ENCODE measurements at regions not wholly inside any gene's neighbourhood (a gene's known extent, or its start where the extent isn't known, plus 50 kb on each side); places are given as distances from the start of the nearest gene placed in this dataset.
"Not testable (repeated sequence)": the region's sequence is repeated elsewhere in the genome, so short reads cannot be mapped to it uniquely, and the experiment has no call there.

- DNase-seq (ENCODE audit: low spot score): no peak
- in situ Hi-C loops (cut with MboI; ENCODE audit: low pct_unique_long_range_greater_than_20kb, low sequenced_read_pairs, unreplicated experiment): no loop called here
- no peak for TF ChIP-seq CTCF (IDR thresholded peaks at IDR 0.05; ENCODE audit: extremely low read depth, insufficient read depth, missing control alignments)
These were observed 282.4 kb downstream of the AHR start for GRCh38 chr7:17580856-17581255.

GRCh38 chr7:17581301-17581700, 282.8 kb downstream of the AHR start:
- no peak for TF ChIP-seq CTCF (IDR thresholded peaks at IDR 0.05; ENCODE audit: extremely low read depth, insufficient read depth, missing control alignments)
- in situ Hi-C loops (cut with MboI; ENCODE audit: low pct_unique_long_range_greater_than_20kb, low sequenced_read_pairs, unreplicated experiment): no loop called here
- DNase-seq (ENCODE audit: low spot score): no peak

GRCh38 chr7:17582696-17583095, 284.2 kb downstream of the AHR start:
- DNase-seq (ENCODE audit: low spot score); in situ Hi-C loops (cut with MboI; ENCODE audit: low pct_unique_long_range_greater_than_20kb, low sequenced_read_pairs, unreplicated experiment): not testable (repeated sequence)

GRCh38 chr7:17583786-17584185, 285.3 kb downstream of the AHR start:
- no peak for TF ChIP-seq CTCF (IDR thresholded peaks at IDR 0.05; ENCODE audit: extremely low read depth, insufficient read depth, missing control alignments)
- in situ Hi-C loops (cut with MboI; ENCODE audit: low pct_unique_long_range_greater_than_20kb, low sequenced_read_pairs, unreplicated experiment): no loop called here
- DNase-seq (ENCODE audit: low spot score): no peak

GRCh38 chr7:17584822-17585221, 286.4 kb downstream of the AHR start:
- DNase-seq (ENCODE audit: low spot score): no peak
- no peak for TF ChIP-seq CTCF (IDR thresholded peaks at IDR 0.05; ENCODE audit: extremely low read depth, insufficient read depth, missing control alignments)
- in situ Hi-C loops (cut with MboI; ENCODE audit: low pct_unique_long_range_greater_than_20kb, low sequenced_read_pairs, unreplicated experiment): no loop called here

- in situ Hi-C loops (cut with MboI; ENCODE audit: low pct_unique_long_range_greater_than_20kb, low sequenced_read_pairs, unreplicated experiment): no loop called here
- DNase-seq (ENCODE audit: low spot score): no peak
- TF ChIP-seq CTCF (IDR thresholded peaks at IDR 0.05; ENCODE audit: extremely low read depth, insufficient read depth, missing control alignments): no peak
These were observed 288.3 kb downstream of the AHR start for GRCh38 chr7:17586711-17587110.

- no peak for DNase-seq (ENCODE audit: low spot score)
- TF ChIP-seq CTCF (IDR thresholded peaks at IDR 0.05; ENCODE audit: extremely low read depth, insufficient read depth, missing control alignments): no peak
- in situ Hi-C loops (cut with MboI; ENCODE audit: low pct_unique_long_range_greater_than_20kb, low sequenced_read_pairs, unreplicated experiment): no loop called here
These were observed 290.3 kb downstream of the AHR start for GRCh38 chr7:17588730-17589129.
